A673 (cell line): ENCODE measurements at regions not wholly inside any gene's neighbourhood (a gene's known extent, or its start where the extent isn't known, plus 50 kb on each side); places are given as distances from the start of the nearest gene placed in this dataset.

ENCODE experiments used
- BruUV-seq: library from RNA; stranded (reverse); fragments of 400-500 nt; replicated peaks from 2 replicates; lab custom pipeline; 2021; lab: Mats Ljungman, UMichigan
- CTCF ChIA-PET: fragments of 300-600 bp; sonication (Branson Sonifier 250); formaldehyde crosslinking; loops from one replicate; lab custom pipeline; 2022; ENCODE audit warnings: antibody characterized with exemption; lab: Charles Lee
- POLR2A ChIA-PET: fragments of 300-600 bp; sonication (Branson Sonifier 250); formaldehyde crosslinking; loops from one replicate; lab custom pipeline; 2022; ENCODE audit warnings: antibody characterized with exemption; ENCODE audit not compliant: low non-redundant PET; lab: Charles Lee
- DNase-seq: peaks from one replicate; pipeline ENCODE4 v3.0.0-alpha.2; 2015; ENCODE audit warnings: low spot score
- H3K27ac ChIP-seq: fragments of 200-600 bp; sonication (generic); 2 replicates; pipeline ENCODE4 v1.5.1; 2016; ENCODE audit warnings: mixed run types, low read depth, mild to moderate bottlenecking, mixed read lengths, antibody characterized with exemption, low read length; ENCODE audit not compliant: poor library complexity, severe bottlenecking
- H3K27me3 ChIP-seq: fragments of 200-600 bp; sonication (generic); replicated peaks from 2 replicates; pipeline ENCODE4 v1.6.1; 2017; ENCODE audit warnings: mixed run types, low read depth, mild to moderate bottlenecking, mixed read lengths, antibody characterized with exemption, low read length; ENCODE audit not compliant: insufficient read depth, poor library complexity
- H3K36me3 ChIP-seq: fragments of 200-600 bp; sonication (generic); 2 replicates; pipeline ENCODE4 v1.6.1; 2016; ENCODE audit warnings: mixed run types, mild to moderate bottlenecking, mixed read lengths, antibody characterized with exemption, low read length; ENCODE audit not compliant: insufficient read depth, poor library complexity, severe bottlenecking
- H3K4me1 ChIP-seq: fragments of 200-600 bp; sonication (generic); 2 replicates; pipeline ENCODE4 v1.6.1; 2017; ENCODE audit warnings: mixed run types, mild to moderate bottlenecking, mixed read lengths, antibody characterized with exemption, low read length; ENCODE audit not compliant: insufficient read depth, poor library complexity, severe bottlenecking
- H3K4me3 ChIP-seq: fragments of 200-600 bp; sonication (generic); 2 replicates; pipeline ENCODE4 v1.5.1; 2016; ENCODE audit warnings: low read depth, mixed run types, mild to moderate bottlenecking, mixed read lengths, low read length; ENCODE audit not compliant: poor library complexity, severe bottlenecking
- H3K9me3 ChIP-seq: fragments of 200-600 bp; sonication (generic); 2 replicates; pipeline ENCODE4 v1.6.1; 2016; ENCODE audit warnings: mixed run types, low read depth, mild to moderate bottlenecking, mixed read lengths, antibody characterized with exemption, low read length; ENCODE audit not compliant: poor library complexity, severe bottlenecking
- CTCF ChIP-seq: fragments of 300-800, 200-600 bp; sonication (generic); conservative IDR thresholded peaks from 2 replicates; pipeline ENCODE4 v1.5.1; 2017; ENCODE audit warnings: low read depth, mild to moderate bottlenecking, antibody characterized with exemption, low read length, moderate library complexity, mixed read lengths
- EZH2 ChIP-seq: fragments of 200-600 bp; sonication (generic); IDR thresholded peaks from 2 replicates; pipeline ENCODE4 v1.6.1; 2017; ENCODE audit warnings: borderline replicate concordance, low read depth, mild to moderate bottlenecking, mixed read lengths, antibody characterized with exemption, low read length; ENCODE audit not compliant: poor library complexity, severe bottlenecking
- intact Hi-C: fragments of 100-400 bp; cut with micrococcal nuclease; formaldehyde crosslinking; loops from one replicate; pipeline ENCODE4 v1.10.0; 2022; ENCODE audit not compliant: unreplicated experiment

- Histone ChIP-seq H3K9me3 (no peaks in the 10 kb centered on the region), H3K27me3 (peaks cover 2% of the 10 kb centered on the region), H3K4me3 (no peak overlapping the region), H3K4me1 (no peaks in the 10 kb centered on the region), H3K27ac (no peak overlapping the region), H3K36me3 (no peaks in the 10 kb centered on the region)
- CTCF ChIA-PET = no interaction called here
- intact Hi-C loops = no loop called here
- BruUV-seq = no TSS peak
- no peak for DNase-seq
- POLR2A ChIA-PET = no interaction called here
- TF ChIP-seq CTCF (no peak), EZH2 (no peak)
These were observed 204.2 kb upstream of the CAMK1G start for GRCh38 chr1:209379280-209379679.

DNA sequence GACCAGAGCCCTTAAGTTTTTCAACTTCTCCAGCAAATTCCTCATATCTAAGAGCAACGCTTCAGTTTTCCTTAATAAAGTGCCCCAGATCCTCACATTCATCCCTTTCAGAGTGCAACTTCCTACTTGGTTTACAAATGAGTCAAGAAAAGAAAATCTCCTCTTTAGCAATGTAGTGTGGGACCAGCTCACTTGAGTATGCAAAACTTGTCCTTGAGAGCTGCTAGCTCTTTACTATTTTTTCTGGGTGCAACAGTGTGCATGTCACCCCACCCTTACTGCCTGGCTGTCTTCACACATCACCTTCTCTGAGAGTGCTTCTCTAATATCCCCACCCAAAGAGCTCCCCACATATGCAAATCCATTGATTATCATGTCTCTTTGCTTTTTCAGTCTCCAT lies 203.1 kb upstream of the CAMK1G start:
- Histone ChIP-seq H3K36me3 (no peaks in the 10 kb centered on the region), H3K4me3 (no peak overlapping the region), H3K4me1 (no peaks in the 10 kb centered on the region), H3K9me3 (no peaks in the 10 kb centered on the region), H3K27me3 (no peaks in the 10 kb centered on the region), H3K27ac (no peak overlapping the region)
- ChIA-PET POLR2A (no interaction called here), CTCF (no interaction called here)
- intact Hi-C loops = no loop called here
- BruUV-seq = no TSS peak
- TF ChIP-seq EZH2 = no peak
- no peak for DNase-seq

GRCh38 chr1:209382231-209383100 lies 201.0 kb upstream of the CAMK1G start:
- no peak for DNase-seq
- intact Hi-C loops = no loop called here
- no peak overlapping the region for H3K4me3 ChIP-seq
- no peaks in the 10 kb centered on the region for H3K36me3 ChIP-seq
- H3K4me1 ChIP-seq = no peaks in the 10 kb centered on the region
- H3K9me3 ChIP-seq = no peaks in the 10 kb centered on the region
- CTCF ChIA-PET = no interaction called here
- POLR2A ChIA-PET = no interaction called here
- no TSS peak for BruUV-seq
- no peaks in the 10 kb centered on the region for H3K27me3 ChIP-seq
- H3K27ac ChIP-seq = no peak overlapping the region
- TF ChIP-seq EZH2 = no peak
- no peak for TF ChIP-seq CTCF

- no peaks in the 10 kb centered on the region for H3K9me3 ChIP-seq
- BruUV-seq = no TSS peak
- TF ChIP-seq EZH2 = no peak
- no peak for TF ChIP-seq CTCF
- no peak overlapping the region for H3K27ac ChIP-seq
- POLR2A ChIA-PET = no interaction called here
- H3K27me3 ChIP-seq = no peaks in the 10 kb centered on the region
- no peaks in the 10 kb centered on the region for H3K4me1 ChIP-seq
- H3K4me3 ChIP-seq = no peak overlapping the region
- H3K36me3 ChIP-seq = no peaks in the 10 kb centered on the region
- CTCF ChIA-PET = no interaction called here
- intact Hi-C loops = no loop called here
- no peak for DNase-seq
These were observed 200.1 kb upstream of the CAMK1G start for GRCh38 chr1:209383422-209383821.
